C4-2B (cell line): ENCODE measurements at regions not wholly inside any gene's neighbourhood (a gene's known extent, or its start where the extent isn't known, plus 50 kb on each side); places are given as distances from the start of the nearest gene placed in this dataset.

Source experiments
- H3K27ac ChIP-seq: fragments of 450-650 bp; 2 replicates; pipeline ENCODE4 v1.5.1; 2017
- CTCF ChIP-seq: fragments of 450-650 bp; conservative IDR thresholded peaks from 2 replicates; pipeline ENCODE4 v1.5.1; 2017; ENCODE audit warnings: mild to moderate bottlenecking
- ZFX ChIP-seq: fragments of 450-650 bp; IDR thresholded peaks from 2 replicates; pipeline ENCODE4 v1.6.1; 2017

- TF ChIP-seq ZFX (no peak), CTCF (no peak)
- H3K27ac ChIP-seq = no peak overlapping the region
Observed at GRCh38 chr7:11952972-11953371, 121.0 kb upstream of the THSD7A start.

GRCh38 chr7:11956991-11957390 lies 125.0 kb upstream of the THSD7A start:
- no peak overlapping the region for H3K27ac ChIP-seq
- TF ChIP-seq ZFX = no peak
- TF ChIP-seq CTCF = no peak

- no peak overlapping the region for H3K27ac ChIP-seq
- no peak for TF ChIP-seq CTCF
Observed at GRCh38 chr7:11957956-11958355, 126.0 kb upstream of the THSD7A start.

- no peak for TF ChIP-seq ZFX
- TF ChIP-seq CTCF = no peak
- no peak overlapping the region for H3K27ac ChIP-seq
Observed at GRCh38 chr7:11959121-11959520, 127.1 kb upstream of the THSD7A start.

- H3K27ac ChIP-seq = no peak overlapping the region
- no peak for TF ChIP-seq ZFX
- no peak for TF ChIP-seq CTCF
Observed at GRCh38 chr7:11960621-11961020, 128.6 kb upstream of the THSD7A start.

- H3K27ac ChIP-seq = no peak overlapping the region; the same call in 1 of the 2 replicates
Observed at GRCh38 chr7:11969643-11970042, 137.6 kb upstream of the THSD7A start.

GRCh38 chr7:11970132-11970531 lies 138.1 kb upstream of the THSD7A start:
- no peak for TF ChIP-seq ZFX
- TF ChIP-seq CTCF = no peak
- H3K27ac ChIP-seq = no peak overlapping the region

More at GRCh38 chr7:11969643-11970042, 137.6 kb upstream of the THSD7A start:
- TF ChIP-seq ZFX (no peak), CTCF (no peak)
